Right ventricle myocardium superior (tissue), 1 donor: ENCODE measurements at regions not wholly inside any gene's neighbourhood (a gene's known extent, or its start where the extent isn't known, plus 50 kb on each side); places are given as distances from the start of the nearest gene placed in this dataset.
"Not testable (repeated sequence)": the region's sequence is repeated elsewhere in the genome, so short reads cannot be mapped to it uniquely, and the experiment has no call there.

ENCODE experiments used
- ATAC-seq: fragments of 200-7000 bp; cut with Tn5 transposase; one replicate; pipeline ENCODE4 v1.9.1; 2020; ENCODE audit warnings: mild to moderate bottlenecking; ENCODE audit not compliant: poor library complexity
- DNase-seq: peaks from one replicate; pipeline ENCODE4 v3.0.0-alpha.2; 2020
- intact Hi-C: fragments of 100-400 bp; cut with DNase I; formaldehyde crosslinking; loops from one replicate; pipeline ENCODE4 v1.11.2; 2022
- donor health status: DM: no; HTN: yes; CAD: no; lungs with severe emphysema.

- intact Hi-C loops = no loop called here
- no peak for DNase-seq
- no peak for ATAC-seq
Measured at GRCh38 chr5:57749396-57749795, 266.8 kb upstream of the ACTBL2 start.

DNA sequence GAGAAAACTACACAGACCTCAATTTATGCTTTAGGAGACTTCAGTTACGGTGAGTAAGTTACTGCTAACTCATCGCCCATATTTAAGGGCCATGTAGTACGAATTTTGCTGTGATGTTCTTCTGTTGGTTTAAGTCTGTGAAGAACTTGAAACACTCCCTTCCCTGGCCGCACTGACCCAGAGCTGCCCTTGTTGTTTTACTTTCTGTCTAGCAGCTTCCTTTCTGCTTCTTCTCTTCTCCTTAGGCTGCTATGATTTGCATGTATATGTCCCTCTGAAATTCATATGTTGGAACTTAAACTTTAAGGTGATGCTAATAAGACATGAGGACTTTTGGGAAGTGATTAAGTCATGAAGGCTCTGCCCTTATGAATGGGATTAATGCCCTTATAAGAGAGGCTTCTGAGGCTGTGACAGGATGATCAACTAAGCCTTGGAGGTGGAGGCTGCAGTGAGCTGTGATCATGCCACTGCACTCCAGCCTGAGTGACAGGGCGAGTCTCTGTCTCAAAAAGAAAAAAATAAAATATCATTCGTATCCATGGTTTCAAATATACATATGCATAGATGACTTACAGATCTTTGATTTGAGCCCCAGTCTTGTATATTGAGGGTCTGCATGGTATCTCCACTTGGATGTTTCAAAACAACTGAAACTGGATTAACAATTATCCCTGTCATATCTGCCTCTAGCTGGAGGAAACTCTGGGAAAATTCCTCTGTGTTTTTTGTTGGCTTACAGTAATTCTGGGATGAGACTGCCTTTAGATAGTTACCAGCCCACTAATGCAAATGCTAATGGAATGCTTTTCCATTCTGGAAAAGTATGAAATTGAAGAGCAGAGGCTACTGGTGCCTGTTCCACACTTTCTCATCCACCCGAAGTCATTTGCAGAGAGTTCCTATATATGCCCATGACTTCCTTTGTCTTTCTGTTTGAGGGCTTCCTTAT, 263.4 kb upstream of the ACTBL2 start:
- intact Hi-C loops = no loop called here
- DNase-seq (no peak), ATAC-seq (no peak)

GRCh38 chr5:57745029-57745428, 262.4 kb upstream of the ACTBL2 start:
- intact Hi-C loops = no loop called here
- ATAC-seq (no peak), DNase-seq (no peak)

DNA sequence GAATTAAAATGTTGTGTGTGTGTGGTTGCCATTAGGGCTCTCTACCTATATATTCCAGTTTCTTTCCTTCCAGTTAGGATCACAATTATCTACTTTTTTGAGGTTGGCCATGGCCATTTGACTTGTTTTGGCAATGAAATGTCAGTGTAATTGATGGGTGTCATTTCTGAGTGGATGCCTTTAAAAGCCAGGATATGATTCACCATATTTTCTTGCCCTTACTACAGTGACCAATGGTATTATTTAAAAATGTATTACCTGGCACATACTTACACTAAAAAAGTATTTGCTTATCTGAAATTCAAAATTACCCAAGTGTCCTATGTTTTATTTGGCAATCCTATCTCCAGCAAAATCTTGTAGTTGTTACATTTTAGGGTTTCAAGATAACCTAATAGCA, 258.7 kb upstream of the ACTBL2 start:
- ATAC-seq (no peak), DNase-seq (no peak)
- intact Hi-C loops = no loop called here

- intact Hi-C loops = no loop called here
- no peak for DNase-seq
- ATAC-seq = no peak
Measured at GRCh38 chr5:57738787-57739186, 256.2 kb upstream of the ACTBL2 start.

GRCh38 chr5:57738301-57738700, 255.7 kb upstream of the ACTBL2 start:
- DNase-seq = no peak
- intact Hi-C loops = no loop called here
- no peak for ATAC-seq

DNA sequence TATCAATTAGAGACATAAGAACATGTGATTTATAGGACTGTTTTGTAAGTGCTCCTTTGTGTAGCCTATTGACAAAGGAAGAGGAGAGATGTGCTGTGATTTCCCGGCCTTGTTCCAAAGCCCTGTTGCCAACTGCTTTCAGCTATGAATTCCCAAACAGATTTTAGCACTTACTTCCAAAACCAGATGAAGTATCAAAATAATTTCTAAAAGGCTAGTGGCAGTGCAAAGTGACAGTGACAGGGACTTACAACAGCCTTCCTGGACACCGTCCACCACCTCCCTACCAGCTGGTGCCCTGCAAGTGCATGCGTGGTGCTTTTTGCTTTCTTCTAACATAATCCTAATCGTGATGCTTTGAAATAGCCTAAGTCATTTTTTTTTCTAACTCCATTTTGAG, 254.1 kb upstream of the ACTBL2 start:
- intact Hi-C loops = no loop called here
- ATAC-seq (peak; percentile 38), DNase-seq (no peak)

- ATAC-seq, DNase-seq, intact Hi-C loops: not testable (repeated sequence)
Measured at GRCh38 chr5:57735279-57736153, 252.9 kb upstream of the ACTBL2 start.

- no peak for ATAC-seq
- intact Hi-C loops = no loop called here
Measured at GRCh38 chr5:57734296-57734695, 251.7 kb upstream of the ACTBL2 start.

DNA sequence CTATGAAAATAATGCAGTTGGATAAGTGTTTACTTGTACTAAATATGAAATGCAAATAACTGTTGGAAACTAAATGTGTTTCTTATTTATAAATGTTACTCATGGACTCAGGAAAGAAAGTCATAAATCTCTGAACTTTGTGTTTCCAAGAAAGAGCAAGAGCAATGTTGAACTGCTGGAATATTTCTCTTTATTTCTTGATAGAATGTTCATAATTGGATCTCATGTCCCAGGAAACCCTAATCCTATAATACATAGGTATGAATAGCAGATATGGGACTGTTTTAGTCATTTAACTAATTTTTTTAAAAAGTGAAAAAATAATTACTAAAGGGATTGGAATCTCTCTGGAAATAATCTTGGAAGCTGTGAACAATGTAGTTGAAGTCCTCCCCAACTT, 245.0 kb upstream of the ACTBL2 start:
- DNase-seq (no peak), ATAC-seq (no peak)
- intact Hi-C loops = no loop called here

More at GRCh38 chr5:57734296-57734695, 251.7 kb upstream of the ACTBL2 start:
- DNase-seq = no peak

DNA sequence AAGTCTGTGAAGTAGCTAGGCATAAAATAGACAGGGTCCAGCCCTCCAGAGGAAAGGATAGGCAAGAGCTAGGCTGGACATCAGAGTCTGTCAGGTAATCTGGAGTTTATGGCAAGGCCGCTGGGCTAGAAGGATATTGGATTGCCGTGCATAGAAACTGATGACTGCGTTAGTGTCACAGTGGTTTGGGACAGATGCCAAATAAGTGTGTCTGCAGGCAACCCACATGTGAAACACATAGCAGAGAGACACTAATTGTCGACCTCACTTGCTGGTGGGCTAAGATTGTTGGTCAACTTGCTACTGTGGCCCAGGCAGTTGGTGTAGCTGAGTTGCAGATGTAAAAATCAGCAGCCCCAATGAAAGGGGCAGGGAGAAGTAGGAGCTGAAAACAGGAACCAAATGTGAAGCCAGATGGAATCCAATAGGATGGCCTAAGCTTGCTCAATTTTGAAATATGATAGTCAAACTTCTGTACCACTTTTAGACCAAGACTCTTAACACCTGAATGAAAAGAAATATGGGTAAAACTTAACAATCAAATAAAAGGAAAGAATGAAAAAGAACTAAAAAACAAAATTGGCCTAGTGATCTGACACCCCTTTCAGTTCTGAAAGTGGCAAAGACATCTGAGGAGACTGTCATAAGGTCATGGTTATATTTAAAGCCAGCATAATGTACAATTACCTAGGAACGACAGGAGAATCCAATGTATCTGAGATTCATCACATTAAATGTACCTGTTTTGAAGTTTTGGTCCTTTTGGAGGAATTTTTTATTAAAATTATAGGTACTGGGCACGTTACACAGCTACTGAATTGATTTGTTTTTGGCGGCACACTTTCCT, 243.3 kb upstream of the ACTBL2 start:
- intact Hi-C loops = no loop called here
- ATAC-seq (no peak), DNase-seq (no peak)

DNA sequence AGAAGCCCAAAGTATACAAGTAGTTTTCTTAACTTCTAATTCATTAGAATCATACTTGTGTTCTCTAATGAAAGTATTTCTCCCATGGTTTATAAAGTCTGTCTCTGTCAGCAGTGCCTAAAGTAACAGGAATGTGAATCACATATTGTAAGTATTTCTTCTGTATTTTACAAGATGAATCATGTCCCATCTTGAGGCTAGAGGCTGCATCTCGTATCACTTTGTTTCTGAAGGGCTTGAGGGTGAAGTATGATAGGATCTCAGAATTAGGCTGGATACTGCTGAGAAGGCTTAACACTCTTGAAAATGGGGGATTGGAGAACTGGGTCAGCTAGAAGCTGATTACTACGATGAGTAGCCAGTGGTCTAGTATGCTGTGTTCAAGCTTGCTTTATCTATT, 242.2 kb upstream of the ACTBL2 start:
- ATAC-seq (no peak), DNase-seq (no peak)
- intact Hi-C loops = no loop called here

DNA sequence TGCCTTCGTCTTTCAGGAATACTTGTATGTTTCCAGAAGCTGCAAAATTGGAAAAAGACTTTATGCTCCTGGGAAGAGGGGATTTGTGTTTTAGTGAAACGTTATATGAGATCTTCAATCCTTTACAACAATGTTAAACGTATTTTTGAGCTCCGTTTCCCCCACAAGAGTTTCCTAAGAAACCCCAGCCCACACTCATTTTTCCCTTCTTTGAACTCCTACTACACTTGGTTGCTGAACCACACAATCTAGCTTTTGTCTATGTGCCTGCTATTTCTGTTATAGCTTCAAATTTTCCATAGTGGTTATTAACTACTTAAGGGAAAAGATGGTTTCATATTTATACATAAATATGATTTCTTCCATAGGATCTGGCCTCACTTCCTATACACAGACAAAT, 238.6 kb upstream of the ACTBL2 start:
- no peak for DNase-seq
- intact Hi-C loops = no loop called here
- no peak for ATAC-seq

GRCh38 chr5:57720656-57721055, 238.0 kb upstream of the ACTBL2 start:
- DNase-seq (no peak), ATAC-seq (no peak)
- intact Hi-C loops = no loop called here

- intact Hi-C loops = no loop called here
- DNase-seq = no peak
- no peak for ATAC-seq
Measured at GRCh38 chr5:57719216-57719615, 236.6 kb upstream of the ACTBL2 start.

DNA sequence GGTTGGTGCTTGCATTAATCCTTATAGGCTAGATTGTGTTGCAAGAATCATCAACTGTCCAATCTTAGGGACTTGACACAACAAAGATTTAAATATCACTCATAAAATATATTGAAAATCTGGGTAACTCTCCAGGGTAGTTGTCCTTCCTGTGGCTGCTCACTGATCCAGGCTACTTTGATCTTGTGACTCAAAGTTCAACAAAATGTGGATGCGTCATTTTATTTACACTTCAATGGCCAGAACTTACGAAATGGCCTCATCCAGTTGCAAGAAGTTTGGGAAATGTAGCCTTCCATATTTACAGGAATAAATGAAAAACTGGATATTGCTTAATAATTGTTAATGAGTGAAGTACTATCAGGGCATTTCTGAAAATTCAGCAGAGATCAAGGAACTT, 235.5 kb upstream of the ACTBL2 start:
- DNase-seq = no peak
- intact Hi-C loops = no loop called here

DNA sequence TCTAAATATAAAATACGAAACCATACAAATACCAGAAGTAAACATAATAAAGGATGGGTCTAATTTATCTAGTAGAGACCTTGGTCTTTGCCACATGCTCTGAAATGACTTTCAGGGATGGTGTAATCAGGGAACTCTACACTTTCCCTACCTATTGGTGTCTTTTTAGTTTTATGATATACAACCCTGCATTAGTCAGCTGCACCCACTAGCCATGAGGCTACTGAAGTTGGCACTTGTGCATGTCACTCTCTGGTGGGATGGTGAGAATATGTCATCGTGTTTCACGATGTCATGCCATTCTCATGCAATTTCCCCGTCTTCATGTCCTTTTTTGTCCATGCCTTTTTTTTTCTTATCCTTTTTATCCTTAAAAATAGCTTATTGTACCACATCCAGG, 234.9 kb upstream of the ACTBL2 start:
- ATAC-seq (no peak), DNase-seq (no peak)
- intact Hi-C loops = no loop called here

More for the DNA sequence above, 235.5 kb upstream of the ACTBL2 start:
- no peak for ATAC-seq

GRCh38 chr5:57716661-57717060, 234.1 kb upstream of the ACTBL2 start:
- intact Hi-C loops = no loop called here
- no peak for ATAC-seq
- no peak for DNase-seq

- DNase-seq = no peak
- intact Hi-C loops = no loop called here
- no peak for ATAC-seq
Measured at GRCh38 chr5:57715296-57715695, 232.7 kb upstream of the ACTBL2 start.
